SKM-1 (cell line): ENCODE measurements at regions not wholly inside any gene's neighbourhood (a gene's known extent, or its start where the extent isn't known, plus 50 kb on each side); places are given as distances from the start of the nearest gene placed in this dataset.

Source experiments
- DNase-seq: peaks from one replicate; lab custom pipeline; 2025; ENCODE audit not compliant: unreplicated experiment; lab: John Stamatoyannopoulos, UW

DNA sequence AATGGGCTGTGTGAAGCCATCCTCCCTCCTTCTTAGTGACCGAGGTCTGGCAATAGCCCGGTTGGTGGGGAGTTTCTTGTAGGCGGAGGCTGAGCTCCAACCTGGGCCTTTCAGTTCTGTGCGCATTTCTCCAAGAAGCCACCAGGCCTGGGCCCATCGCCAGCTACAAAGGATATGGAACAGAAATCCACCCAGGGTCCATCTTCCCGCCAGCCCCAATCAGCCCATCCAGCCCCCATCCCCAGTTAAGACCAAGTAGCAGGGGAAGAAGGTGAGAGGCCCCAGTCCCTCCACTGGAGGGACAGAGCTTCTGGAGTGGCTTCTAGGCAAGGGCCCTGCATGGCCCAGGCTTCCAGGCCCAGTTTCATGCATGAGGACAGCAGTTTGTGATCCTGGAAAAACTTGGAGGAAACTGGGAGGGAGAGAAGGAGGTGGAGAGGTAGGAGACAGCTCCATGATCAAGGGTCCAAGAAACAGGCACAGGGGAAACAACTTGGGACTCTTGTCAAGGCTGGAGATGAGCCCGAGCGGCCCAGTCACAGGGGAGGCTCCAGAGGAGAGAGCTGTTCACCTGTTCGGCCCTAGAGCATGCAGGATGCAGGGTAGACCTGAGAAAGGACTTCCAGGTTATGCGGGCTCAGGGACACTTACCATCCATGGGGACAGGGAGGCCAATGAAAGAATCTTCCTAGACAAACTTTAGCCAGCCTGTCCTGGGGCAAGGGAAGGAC lies 261.2 kb downstream of the PTPRU start:
- no peak for DNase-seq

DNA sequence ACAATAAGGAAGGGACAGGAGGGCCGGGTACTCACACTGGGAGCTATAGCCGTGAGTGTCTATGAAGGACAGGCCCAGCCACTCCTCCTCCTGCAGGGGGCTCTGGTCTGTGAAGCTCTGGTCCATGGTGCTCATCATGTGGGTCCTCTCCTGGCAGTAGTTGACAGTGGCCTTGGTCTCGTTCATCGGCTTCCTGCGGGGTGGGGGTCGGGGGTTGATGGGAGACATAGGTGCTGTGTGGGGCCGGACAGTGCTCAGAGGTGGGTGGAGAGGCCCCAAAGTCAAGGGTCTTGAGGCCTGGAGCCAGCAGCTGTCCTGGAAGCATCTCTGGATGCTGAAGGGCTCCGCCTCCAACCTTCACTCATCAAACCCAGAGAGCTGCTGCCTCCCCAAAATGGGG lies 260.4 kb downstream of the PTPRU start:
- no peak for DNase-seq

GRCh38 chr1:29490204-29490934 lies 254.0 kb downstream of the PTPRU start:
- DNase-seq: no peak

- no peak for DNase-seq
These were observed 253.1 kb downstream of the PTPRU start for GRCh38 chr1:29489471-29489870.

DNA sequence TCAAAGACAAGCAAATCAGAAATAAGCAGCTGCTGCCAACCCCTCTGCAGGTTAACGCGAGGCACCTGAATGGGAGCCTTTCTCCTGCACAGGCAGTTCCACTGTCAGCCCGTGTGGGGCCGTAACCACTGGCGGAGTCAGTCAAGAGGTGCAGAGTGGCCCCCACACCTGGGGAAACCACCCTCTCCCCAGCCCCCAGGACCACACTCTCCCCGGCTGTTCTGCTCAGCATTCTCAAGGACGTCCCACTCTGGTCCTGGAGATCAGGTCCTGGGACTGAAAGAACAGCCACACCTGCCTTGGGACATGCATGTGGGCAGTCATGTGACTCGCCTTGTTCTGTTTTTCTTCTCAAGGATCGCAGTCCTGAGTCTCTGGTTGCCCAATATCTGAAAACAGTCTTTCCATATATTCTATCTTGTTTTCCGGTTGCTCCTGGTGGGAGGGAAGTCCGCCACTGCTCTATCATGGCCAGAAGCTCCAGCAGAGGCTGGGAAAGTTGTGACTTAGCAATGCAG lies 252.5 kb downstream of the PTPRU start:
- no peak for DNase-seq

GRCh38 chr1:29488086-29488793 lies 251.9 kb downstream of the PTPRU start:
- DNase-seq: no peak

DNA sequence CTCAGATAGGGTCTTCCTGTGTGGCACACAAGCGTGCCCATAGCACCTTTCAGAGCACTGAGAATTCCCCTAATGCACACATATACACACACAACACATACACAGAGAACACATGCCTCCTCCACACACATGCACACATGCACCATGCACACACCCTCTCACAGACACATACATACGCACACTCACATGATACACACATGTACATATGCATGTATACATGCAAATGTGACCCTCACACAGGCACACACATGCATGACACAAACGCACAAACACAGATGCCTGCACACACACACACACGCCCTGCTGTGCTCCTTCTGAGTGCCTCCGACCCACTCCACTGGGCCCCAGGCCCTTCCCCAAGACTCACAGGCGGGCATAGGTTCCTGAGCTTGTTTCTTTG lies 251.0 kb downstream of the PTPRU start:
- DNase-seq: no peak

- no peak for DNase-seq
These were observed 249.0 kb downstream of the PTPRU start for GRCh38 chr1:29485096-29485925.

DNA sequence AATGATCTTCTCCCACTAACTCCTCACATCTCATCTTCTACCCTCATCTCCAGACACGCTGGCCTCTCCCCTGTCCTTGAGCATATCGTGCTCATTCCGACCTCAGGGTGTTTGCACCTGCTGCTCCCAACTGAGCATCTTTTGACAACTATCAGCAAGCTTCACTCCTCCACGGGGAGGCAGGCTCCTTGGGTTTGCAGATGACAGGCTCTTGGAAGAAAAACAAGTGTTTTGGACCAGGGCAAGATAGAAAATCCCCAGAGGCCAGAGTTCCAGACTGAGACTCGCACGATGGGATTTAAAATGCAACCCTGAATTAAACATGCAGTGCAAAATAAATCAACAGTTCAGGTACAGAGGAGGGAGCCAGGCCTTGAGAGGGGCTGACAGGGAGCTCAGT lies 246.7 kb downstream of the PTPRU start:
- no peak for DNase-seq

- no peak for DNase-seq
These were observed 245.7 kb downstream of the PTPRU start for GRCh38 chr1:29482064-29482463.

- DNase-seq: no peak
These were observed 244.7 kb downstream of the PTPRU start for GRCh38 chr1:29481031-29481430.

- no peak for DNase-seq
These were observed 242.6 kb downstream of the PTPRU start for GRCh38 chr1:29478879-29479278.

GRCh38 chr1:29478151-29478791 lies 241.9 kb downstream of the PTPRU start:
- no peak for DNase-seq

GRCh38 chr1:29475326-29475725 lies 239.0 kb downstream of the PTPRU start:
- DNase-seq: no peak

DNA sequence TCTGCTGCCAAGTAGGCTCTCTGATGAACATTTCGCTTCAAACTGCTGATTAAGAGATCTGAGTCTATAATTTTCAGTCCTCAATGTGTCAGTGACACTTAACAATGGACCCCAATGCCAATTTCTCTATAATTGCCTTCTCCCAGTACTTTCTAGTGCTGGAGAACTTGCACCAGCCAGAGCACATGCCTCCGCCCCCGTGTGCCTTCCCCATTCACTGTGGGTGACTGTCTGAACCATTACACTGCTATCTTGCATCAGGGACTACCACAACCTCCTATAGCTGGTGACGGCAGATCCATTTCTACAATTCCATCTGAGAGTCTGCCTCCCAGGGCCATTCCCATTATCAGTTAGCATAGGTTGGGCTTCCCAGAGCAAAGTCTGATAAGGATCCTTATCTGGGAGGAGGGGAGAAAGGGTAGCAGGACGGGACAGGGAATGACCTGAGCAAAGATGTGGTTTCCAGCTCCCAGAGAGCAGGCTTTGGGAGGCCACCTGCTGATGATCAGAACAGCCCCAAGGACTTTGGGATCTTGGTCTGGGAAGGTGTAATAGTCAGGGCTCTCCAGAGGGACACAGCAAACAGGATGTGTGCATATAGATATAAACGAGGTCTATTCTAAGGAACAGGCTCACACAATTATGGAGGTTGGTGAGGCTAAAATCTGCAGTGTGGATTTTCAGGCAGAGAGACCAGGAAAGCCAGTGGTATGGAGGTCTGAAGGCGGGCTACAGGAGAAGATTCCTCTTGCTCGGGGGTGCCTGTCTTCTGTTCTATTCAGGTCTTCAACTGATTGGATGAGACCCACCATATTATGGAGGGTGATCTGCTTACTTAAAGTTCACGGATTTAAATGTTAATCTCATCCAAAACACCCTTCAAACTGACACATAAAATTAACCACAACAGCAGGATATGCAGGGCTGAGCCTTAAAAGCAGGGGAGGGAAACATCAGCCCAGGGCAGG lies 238.2 kb downstream of the PTPRU start:
- DNase-seq: no peak

- no peak for DNase-seq
These were observed 237.0 kb downstream of the PTPRU start for GRCh38 chr1:29473161-29473855.

DNA sequence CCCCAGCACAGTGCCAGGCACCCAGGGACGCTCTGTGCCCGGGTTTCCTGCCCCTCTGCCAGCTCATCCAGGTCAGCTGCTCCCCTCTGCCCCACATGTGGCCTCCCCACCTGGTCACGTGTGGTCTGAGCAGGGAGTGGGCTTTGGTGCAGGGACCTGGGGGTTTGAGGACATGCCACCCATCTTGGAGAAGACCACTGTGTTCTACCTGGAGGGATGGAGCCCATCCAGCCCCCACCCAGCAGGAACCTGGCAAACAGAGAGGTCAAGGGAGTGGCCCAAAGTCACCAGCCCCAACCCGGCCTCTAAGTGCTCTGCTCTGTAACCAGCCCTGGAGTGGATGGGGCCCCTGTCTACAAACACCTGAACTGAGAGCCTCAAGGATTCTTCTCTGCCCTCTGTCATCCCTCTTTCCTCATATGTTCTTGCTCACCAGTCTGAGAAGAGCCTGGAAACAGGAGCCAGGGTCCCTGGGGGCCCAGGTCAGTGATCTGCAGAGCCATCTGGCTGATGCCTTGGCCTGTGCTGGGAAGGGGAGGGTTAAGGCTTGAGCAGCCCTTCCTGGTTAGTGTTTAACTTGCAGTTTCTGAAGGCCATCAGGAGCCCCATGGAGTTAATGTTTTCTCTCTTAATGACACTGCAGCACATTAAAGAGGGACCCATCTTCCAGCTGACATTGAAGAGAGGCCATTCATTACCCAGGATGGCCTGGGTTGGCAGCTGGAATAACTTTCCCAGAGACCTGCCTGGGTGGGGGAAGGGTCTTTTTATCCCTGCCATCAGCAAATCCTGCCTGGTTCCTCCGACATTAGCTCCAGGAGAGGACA lies 235.4 kb downstream of the PTPRU start:
- DNase-seq: no peak

DNA sequence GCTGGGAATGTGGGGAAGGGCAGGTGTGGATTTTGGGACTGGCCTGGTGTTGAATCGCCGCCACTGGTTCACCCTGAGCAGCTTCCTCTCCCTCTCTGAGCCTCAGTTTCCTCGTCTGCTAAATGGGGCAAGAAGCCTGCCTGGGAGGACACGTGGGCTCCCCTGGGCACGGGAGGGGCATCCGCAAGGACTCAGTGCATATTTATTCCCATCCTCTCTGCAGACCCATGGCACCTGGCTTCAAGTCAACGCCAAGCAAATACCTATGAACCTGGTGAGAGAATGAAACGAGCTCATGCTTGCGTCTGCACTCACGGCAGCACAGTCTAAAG lies 234.4 kb downstream of the PTPRU start:
- no peak for DNase-seq
